ENCODE measurements at regions not wholly inside any gene's neighbourhood (a gene's known extent, or its start where the extent isn't known, plus 50 kb on each side); places are given as distances from the start of the nearest gene placed in this dataset.
"Not testable (repeated sequence)": the region's sequence is repeated elsewhere in the genome, so short reads cannot be mapped to it uniquely, and the experiment has no call there.

DNA sequence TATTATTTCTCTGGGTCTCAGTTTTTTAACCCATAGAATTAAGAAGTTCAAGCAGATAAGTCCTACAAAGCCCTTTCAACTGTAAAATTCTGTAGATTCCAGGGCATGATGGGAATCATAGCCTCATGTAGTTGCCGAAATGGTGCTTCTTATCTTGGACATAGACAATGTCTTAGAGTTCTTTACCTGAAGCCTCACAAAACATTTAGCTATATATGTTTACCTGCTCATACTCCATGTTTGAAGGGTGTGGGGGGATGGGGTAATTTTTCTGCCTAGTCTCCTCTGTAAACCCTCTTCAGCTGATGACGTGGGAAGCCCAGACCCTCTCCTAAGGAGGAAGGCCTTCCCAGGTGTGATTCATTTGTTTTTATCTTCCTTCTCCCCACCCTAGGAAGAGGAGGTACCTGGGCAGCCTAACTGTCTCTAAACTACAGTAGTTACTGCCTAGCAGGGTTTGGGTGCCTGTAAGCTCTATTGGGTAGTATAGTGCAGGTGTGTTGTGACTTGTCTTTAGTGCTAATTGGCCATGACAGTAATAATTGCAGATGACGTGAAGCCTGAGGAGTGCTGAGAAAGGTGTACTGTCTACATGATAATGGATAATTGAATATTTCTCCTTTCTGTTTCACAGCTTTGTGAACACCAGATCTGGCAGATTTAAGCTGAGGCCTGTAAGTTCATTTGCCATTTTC lies 230.8 kb downstream of the TFAP2B start:
- H3K4me3 ChIP-seq (ENCODE audit: low read depth, low read length), result no peak overlapping the region
- TF ChIP-seq, protein P1, sequence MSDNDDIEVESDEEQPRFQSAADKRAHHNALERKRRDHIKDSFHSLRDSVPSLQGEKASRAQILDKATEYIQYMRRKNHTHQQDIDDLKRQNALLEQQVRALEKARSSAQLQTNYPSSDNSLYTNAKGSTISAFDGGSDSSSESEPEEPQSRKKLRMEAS (IDR thresholded peaks at IDR 0.05; ENCODE audit: low read depth, low read length), result no peak
- no peak for TF ChIP-seq POLR2A (IDR thresholded peaks at IDR 0.05; ENCODE audit: extremely low read depth, insufficient read length)
- no peak for TF ChIP-seq MYC (IDR thresholded peaks at IDR 0.05; ENCODE audit: low read depth, low read length)
- TF ChIP-seq, protein P2, sequence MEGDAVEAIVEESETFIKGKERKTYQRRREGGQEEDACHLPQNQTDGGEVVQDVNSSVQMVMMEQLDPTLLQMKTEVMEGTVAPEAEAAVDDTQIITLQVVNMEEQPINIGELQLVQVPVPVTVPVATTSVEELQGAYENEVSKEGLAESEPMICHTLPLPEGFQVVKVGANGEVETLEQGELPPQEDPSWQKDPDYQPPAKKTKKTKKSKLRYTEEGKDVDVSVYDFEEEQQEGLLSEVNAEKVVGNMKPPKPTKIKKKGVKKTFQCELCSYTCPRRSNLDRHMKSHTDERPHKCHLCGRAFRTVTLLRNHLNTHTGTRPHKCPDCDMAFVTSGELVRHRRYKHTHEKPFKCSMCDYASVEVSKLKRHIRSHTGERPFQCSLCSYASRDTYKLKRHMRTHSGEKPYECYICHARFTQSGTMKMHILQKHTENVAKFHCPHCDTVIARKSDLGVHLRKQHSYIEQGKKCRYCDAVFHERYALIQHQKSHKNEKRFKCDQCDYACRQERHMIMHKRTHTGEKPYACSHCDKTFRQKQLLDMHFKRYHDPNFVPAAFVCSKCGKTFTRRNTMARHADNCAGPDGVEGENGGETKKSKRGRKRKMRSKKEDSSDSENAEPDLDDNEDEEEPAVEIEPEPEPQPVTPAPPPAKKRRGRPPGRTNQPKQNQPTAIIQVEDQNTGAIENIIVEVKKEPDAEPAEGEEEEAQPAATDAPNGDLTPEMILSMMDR (IDR thresholded peaks at IDR 0.05; ENCODE audit: low read depth, low read length), result no peak
- no peak for DNase-seq (ENCODE audit: low read depth)

DNA sequence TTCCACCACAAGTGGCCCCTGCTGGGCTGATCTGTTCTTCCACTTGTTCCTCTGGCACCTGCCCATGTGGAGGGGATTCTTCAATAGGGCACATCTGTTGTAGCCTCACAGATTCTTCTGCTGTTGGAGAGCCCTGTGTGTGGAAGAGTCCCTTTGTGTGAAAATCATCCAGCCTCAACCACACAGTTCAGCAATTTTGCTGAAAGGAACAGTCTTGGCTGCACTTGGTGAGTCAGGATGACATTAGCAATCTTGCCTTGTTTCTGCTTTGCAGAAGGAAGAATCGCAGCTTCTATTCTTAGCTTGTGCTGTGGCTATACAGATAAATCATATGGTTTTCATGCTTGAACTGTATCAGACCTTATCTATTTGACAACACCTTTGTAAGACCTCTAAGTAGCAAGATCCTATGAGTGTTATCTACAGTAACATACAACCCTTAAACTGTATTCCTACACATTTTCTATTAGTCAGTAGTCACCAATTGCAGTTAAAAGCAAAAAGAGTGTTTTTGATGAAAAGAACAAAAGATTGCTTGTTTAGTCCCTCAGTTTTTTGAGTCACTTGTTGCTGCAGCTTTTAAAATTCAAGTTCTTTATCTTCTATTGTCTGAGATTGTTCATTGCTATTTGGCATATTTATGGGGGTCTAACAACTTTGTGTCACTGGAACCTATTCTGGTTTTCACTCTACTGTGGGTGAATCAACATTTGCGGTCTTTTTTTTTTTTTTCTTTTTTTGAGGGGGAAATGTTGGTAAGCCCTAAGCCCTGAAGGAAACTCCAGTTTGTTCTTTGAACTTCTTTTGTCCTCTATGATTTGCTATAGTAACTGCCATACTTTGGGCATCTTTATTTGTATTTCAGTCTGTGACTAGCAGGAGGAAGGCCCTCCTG lies 231.6 kb downstream of the TFAP2B start:
- DNase-seq (ENCODE audit: low read depth), result no peak
- H3K4me3 ChIP-seq (ENCODE audit: low read depth, low read length), result no peak overlapping the region
- TF ChIP-seq, protein P1 (IDR thresholded peaks at IDR 0.05; ENCODE audit: low read depth, low read length), result no peak
- TF ChIP-seq POLR2A (IDR thresholded peaks at IDR 0.05; ENCODE audit: extremely low read depth, insufficient read length) (no peak), MYC (IDR thresholded peaks at IDR 0.05; ENCODE audit: low read depth, low read length) (no peak)
- TF ChIP-seq, protein P2 (IDR thresholded peaks at IDR 0.05; ENCODE audit: low read depth, low read length), result no peak

DNA sequence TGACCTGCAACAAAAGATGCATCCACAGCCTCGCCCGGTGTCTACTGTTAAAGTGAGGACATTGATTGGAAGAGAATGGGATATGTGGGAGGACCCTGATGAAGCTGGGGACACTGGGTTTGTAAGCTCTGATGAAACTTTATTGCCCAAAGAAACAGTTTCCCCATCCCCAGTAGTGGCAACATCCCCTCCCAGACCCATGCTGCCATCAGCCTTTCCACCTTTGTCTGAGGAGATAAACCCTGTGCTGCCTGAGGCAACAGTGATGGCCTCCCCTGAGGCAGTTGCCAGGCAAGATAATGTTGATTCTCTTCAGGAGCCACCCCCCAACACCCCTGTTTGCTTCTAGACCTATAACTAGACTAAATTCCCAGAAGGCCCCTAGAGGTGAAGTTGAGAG lies 234.0 kb downstream of the TFAP2B start:
- DNase-seq (ENCODE audit: low read depth); H3K4me3 ChIP-seq (ENCODE audit: low read depth, low read length): not testable (repeated sequence)

DNA sequence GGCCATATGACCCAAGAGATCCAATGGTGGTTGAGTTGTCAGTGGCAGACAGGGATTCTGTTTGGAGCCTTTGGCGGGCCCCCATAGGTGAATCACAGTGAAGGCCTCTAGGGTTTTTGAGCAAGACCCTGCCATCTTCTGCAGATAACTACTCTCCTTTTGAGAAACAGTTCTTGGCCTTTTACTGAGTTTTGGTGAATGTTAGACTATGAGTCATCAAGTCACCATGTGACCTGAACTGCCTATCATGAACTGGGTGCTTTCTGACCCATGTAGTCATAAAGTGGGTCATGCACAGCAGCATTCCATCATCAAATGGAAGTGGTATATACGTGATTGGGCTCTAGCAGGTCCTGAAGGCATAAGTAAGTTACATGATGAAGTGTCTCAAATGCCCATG lies 236.6 kb downstream of the TFAP2B start:
- DNase-seq (ENCODE audit: low read depth); H3K4me3 ChIP-seq (ENCODE audit: low read depth, low read length): not testable (repeated sequence)

DNA sequence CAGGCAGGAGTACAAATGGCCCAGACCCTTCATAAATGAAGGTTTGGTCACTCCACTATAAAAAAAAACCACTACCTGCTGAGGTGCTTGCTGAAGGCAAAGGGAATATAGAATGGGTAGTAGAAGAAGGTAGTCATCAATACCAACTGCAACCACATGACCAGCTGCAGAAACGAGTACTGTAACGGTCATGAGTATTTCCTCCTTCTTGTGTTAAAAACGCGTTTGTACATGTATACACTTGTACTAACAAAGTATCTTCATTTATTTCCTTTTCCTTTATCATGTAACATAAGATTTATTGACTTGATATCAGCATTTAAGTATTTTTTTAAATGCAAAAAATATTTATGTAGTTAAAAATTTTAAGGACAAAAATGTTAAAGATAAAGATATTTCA lies 238.6 kb downstream of the TFAP2B start:
- TF ChIP-seq POLR2A (IDR thresholded peaks at IDR 0.05; ENCODE audit: extremely low read depth, insufficient read length) (no peak), MYC (IDR thresholded peaks at IDR 0.05; ENCODE audit: low read depth, low read length) (no peak)
- TF ChIP-seq, protein P1 (IDR thresholded peaks at IDR 0.05; ENCODE audit: low read depth, low read length), result no peak
- TF ChIP-seq, protein P2 (IDR thresholded peaks at IDR 0.05; ENCODE audit: low read depth, low read length), result no peak
- DNase-seq (ENCODE audit: low read depth), result no peak
- no peak overlapping the region for H3K4me3 ChIP-seq (ENCODE audit: low read depth, low read length)

DNA sequence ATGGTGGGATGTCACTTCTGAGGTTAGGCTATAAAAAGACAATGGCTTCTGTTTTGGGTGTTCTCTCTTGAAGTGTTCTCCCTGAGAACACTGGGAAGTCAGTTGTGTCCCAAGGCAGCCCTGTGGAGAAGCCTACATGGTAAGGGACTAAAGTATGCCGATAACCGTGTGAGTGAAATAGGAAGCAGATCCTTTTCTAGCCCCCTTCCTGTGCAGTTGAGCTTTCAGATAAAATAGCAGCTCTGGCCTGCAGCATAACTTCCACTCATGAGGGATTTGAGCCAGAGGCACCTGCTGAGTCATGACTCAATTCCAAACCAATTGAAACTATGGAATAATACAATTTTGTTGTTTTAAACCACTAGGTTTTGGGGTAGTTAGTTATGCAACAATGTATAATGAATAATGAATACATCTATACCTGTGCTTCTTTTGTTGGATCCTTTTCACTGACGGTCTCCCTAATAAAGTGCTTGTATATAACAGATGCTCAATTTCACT lies 241.6 kb downstream of the TFAP2B start:
- DNase-seq (ENCODE audit: low read depth), result no peak
- no peak overlapping the region for H3K4me3 ChIP-seq (ENCODE audit: low read depth, low read length)
- TF ChIP-seq, protein P1 (IDR thresholded peaks at IDR 0.05; ENCODE audit: low read depth, low read length), result no peak
- TF ChIP-seq MYC (IDR thresholded peaks at IDR 0.05; ENCODE audit: low read depth, low read length) (no peak), POLR2A (IDR thresholded peaks at IDR 0.05; ENCODE audit: extremely low read depth, insufficient read length) (no peak)
- TF ChIP-seq, protein P2 (IDR thresholded peaks at IDR 0.05; ENCODE audit: low read depth, low read length), result no peak
